A673 (cell line): ENCODE measurements at regions not wholly inside any gene's neighbourhood (a gene's known extent, or its start where the extent isn't known, plus 50 kb on each side); places are given as distances from the start of the nearest gene placed in this dataset.

Experiments used
- BruUV-seq: library from RNA; stranded (reverse); fragments of 400-500 nt; replicated peaks from 2 replicates; lab custom pipeline; 2021; lab: Mats Ljungman, UMichigan
- CTCF ChIA-PET: fragments of 300-600 bp; sonication (Branson Sonifier 250); formaldehyde crosslinking; loops from one replicate; lab custom pipeline; 2022; ENCODE audit warnings: antibody characterized with exemption; lab: Charles Lee
- POLR2A ChIA-PET: fragments of 300-600 bp; sonication (Branson Sonifier 250); formaldehyde crosslinking; loops from one replicate; lab custom pipeline; 2022; ENCODE audit warnings: antibody characterized with exemption; ENCODE audit not compliant: low non-redundant PET; lab: Charles Lee
- DNase-seq: peaks from one replicate; pipeline ENCODE4 v3.0.0-alpha.2; 2015; ENCODE audit warnings: low spot score
- H3K27ac ChIP-seq: fragments of 200-600 bp; sonication (generic); 2 replicates; pipeline ENCODE4 v1.5.1; 2016; ENCODE audit warnings: mixed run types, low read depth, mild to moderate bottlenecking, mixed read lengths, antibody characterized with exemption, low read length; ENCODE audit not compliant: poor library complexity, severe bottlenecking
- H3K27me3 ChIP-seq: fragments of 200-600 bp; sonication (generic); replicated peaks from 2 replicates; pipeline ENCODE4 v1.6.1; 2017; ENCODE audit warnings: mixed run types, low read depth, mild to moderate bottlenecking, mixed read lengths, antibody characterized with exemption, low read length; ENCODE audit not compliant: insufficient read depth, poor library complexity
- H3K36me3 ChIP-seq: fragments of 200-600 bp; sonication (generic); 2 replicates; pipeline ENCODE4 v1.6.1; 2016; ENCODE audit warnings: mixed run types, mild to moderate bottlenecking, mixed read lengths, antibody characterized with exemption, low read length; ENCODE audit not compliant: insufficient read depth, poor library complexity, severe bottlenecking
- H3K4me1 ChIP-seq: fragments of 200-600 bp; sonication (generic); 2 replicates; pipeline ENCODE4 v1.6.1; 2017; ENCODE audit warnings: mixed run types, mild to moderate bottlenecking, mixed read lengths, antibody characterized with exemption, low read length; ENCODE audit not compliant: insufficient read depth, poor library complexity, severe bottlenecking
- H3K4me3 ChIP-seq: fragments of 200-600 bp; sonication (generic); 2 replicates; pipeline ENCODE4 v1.5.1; 2016; ENCODE audit warnings: low read depth, mixed run types, mild to moderate bottlenecking, mixed read lengths, low read length; ENCODE audit not compliant: poor library complexity, severe bottlenecking
- H3K9me3 ChIP-seq: fragments of 200-600 bp; sonication (generic); 2 replicates; pipeline ENCODE4 v1.6.1; 2016; ENCODE audit warnings: mixed run types, low read depth, mild to moderate bottlenecking, mixed read lengths, antibody characterized with exemption, low read length; ENCODE audit not compliant: poor library complexity, severe bottlenecking
- EZH2 ChIP-seq: fragments of 200-600 bp; sonication (generic); IDR thresholded peaks from 2 replicates; pipeline ENCODE4 v1.6.1; 2017; ENCODE audit warnings: borderline replicate concordance, low read depth, mild to moderate bottlenecking, mixed read lengths, antibody characterized with exemption, low read length; ENCODE audit not compliant: poor library complexity, severe bottlenecking
- intact Hi-C: fragments of 100-400 bp; cut with micrococcal nuclease; formaldehyde crosslinking; loops from one replicate; pipeline ENCODE4 v1.10.0; 2022; ENCODE audit not compliant: unreplicated experiment
- TF ChIP-seq, protein P1 (sequence below): fragments of 300-800, 200-600 bp; sonication (generic); conservative IDR thresholded peaks from 2 replicates; pipeline ENCODE4 v1.5.1; 2017; ENCODE audit warnings: low read depth, mild to moderate bottlenecking, antibody characterized with exemption, low read length, moderate library complexity, mixed read lengths

DNA sequence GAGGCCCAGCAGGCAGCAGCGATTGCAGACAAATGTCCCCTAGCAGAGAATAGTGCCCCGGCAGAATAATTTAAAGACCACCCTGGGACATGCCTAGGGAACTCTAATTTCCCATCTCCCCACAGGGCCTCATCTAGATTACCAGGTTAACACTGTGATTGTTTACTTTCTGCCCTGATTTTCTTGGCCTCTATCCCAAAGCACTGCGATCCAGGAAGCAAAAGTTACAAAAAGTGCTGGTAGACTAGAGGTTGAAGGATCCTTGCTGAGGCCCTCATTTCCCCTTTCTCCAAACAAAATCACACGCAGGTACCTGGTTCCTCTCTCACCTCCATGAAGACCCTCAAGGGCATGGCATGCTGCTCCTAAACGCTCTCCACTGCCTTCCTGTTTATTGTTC, 229.7 kb downstream of the C1orf94 start:
- H3K27me3 ChIP-seq, result no peaks in the 10 kb centered on the region
- no peaks in the 10 kb centered on the region for H3K9me3 ChIP-seq
- TF ChIP-seq, protein P1, sequence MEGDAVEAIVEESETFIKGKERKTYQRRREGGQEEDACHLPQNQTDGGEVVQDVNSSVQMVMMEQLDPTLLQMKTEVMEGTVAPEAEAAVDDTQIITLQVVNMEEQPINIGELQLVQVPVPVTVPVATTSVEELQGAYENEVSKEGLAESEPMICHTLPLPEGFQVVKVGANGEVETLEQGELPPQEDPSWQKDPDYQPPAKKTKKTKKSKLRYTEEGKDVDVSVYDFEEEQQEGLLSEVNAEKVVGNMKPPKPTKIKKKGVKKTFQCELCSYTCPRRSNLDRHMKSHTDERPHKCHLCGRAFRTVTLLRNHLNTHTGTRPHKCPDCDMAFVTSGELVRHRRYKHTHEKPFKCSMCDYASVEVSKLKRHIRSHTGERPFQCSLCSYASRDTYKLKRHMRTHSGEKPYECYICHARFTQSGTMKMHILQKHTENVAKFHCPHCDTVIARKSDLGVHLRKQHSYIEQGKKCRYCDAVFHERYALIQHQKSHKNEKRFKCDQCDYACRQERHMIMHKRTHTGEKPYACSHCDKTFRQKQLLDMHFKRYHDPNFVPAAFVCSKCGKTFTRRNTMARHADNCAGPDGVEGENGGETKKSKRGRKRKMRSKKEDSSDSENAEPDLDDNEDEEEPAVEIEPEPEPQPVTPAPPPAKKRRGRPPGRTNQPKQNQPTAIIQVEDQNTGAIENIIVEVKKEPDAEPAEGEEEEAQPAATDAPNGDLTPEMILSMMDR, result no peak
- TF ChIP-seq EZH2, result no peak
- no TSS peak for BruUV-seq
- ChIA-PET POLR2A (no interaction called here), CTCF (no interaction called here)
- intact Hi-C loops, result no loop called here
- DNase-seq, result no peak
- H3K4me3 ChIP-seq, result no peak overlapping the region
- no peak overlapping the region for H3K27ac ChIP-seq
- H3K36me3 ChIP-seq, result no peaks in the 10 kb centered on the region
- no peaks in the 10 kb centered on the region for H3K4me1 ChIP-seq

DNA sequence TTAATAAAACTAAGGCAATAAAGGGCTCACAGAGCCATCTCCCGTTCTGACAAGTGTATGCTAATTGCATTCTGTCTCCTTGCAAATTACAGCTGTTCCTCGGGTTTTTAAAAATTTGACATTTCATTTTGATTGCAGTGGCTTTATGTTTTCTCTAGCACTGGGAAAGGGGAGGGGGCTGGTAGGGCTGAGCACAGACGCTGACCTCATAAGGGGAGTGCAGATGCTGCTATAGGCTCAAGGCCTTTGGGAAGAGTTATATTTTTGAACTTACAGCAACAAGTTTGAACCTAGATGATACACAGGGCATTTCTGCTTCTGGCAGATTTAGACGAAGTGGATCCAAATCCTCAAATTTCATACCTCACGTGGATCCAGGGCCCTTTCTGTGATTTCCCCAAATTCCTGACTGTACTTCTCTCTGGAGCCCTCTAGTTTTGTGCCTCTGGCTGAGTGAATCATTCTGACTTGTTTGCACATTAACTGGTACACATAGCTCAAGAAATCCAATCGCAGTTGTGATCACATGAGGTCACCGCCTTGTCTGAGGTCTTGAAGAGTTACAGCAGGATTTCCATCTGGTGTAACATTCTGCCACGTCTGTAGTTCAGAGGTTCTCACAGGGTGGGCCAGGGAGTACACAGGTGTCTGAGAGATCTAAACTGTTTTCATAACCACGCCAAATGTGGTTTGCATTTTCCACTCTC, 230.3 kb downstream of the C1orf94 start:
- Histone ChIP-seq H3K4me1 (no peaks in the 10 kb centered on the region), H3K36me3 (no peaks in the 10 kb centered on the region), H3K27me3 (no peaks in the 10 kb centered on the region), H3K4me3 (no peak overlapping the region), H3K9me3 (no peaks in the 10 kb centered on the region), H3K27ac (no peak overlapping the region)
- DNase-seq, result no peak
- POLR2A ChIA-PET, result no interaction called here
- TF ChIP-seq, protein P1, result no peak
- TF ChIP-seq EZH2, result no peak
- CTCF ChIA-PET, result no interaction called here
- no TSS peak for BruUV-seq
- intact Hi-C loops, result no loop called here

DNA sequence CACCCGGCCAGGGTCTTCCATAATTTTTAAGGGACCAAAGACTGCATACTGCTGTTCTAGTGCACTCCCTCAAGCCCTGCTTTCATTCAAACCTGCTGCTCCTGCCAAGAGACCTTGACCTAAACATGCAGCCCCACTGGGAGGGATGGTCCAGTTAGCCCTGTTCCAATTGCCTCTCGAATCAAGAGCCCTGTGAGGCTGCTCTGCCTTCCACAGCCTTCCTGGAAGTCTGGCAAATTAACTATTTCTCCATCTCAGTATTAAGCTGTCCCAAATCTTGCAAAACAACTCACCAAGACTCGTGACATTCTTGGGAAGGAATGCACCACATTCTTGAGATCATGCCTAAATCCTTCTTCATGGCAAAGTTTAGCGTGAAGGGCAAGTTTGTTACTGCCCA, 231.3 kb downstream of the C1orf94 start:
- Histone ChIP-seq H3K27ac (no peak overlapping the region), H3K9me3 (no peaks in the 10 kb centered on the region), H3K4me3 (no peak overlapping the region), H3K36me3 (no peaks in the 10 kb centered on the region), H3K27me3 (no peaks in the 10 kb centered on the region), H3K4me1 (no peaks in the 10 kb centered on the region)
- CTCF ChIA-PET, result no interaction called here
- intact Hi-C loops, result no loop called here
- POLR2A ChIA-PET, result no interaction called here
- no peak for DNase-seq
- no peak for TF ChIP-seq EZH2
- TF ChIP-seq, protein P1, result no peak
- no TSS peak for BruUV-seq
